GM12864 (cell line): ENCODE measurements at regions not wholly inside any gene's neighbourhood (a gene's known extent, or its start where the extent isn't known, plus 50 kb on each side); places are given as distances from the start of the nearest gene placed in this dataset.

ENCODE experiments used
- DNase-seq: peaks from one replicate; pipeline ENCODE4 v3.0.0-alpha.2; 2011; ENCODE audit warnings: low read depth
- H3K4me3 ChIP-seq: 2 replicates; pipeline ENCODE4 v1.5.1; 2011; ENCODE audit warnings: mild to moderate bottlenecking, low read depth, low read length, control low read depth
- CTCF ChIP-seq: IDR thresholded peaks from 2 replicates; pipeline ENCODE4 v1.5.1; 2011; ENCODE audit warnings: low read depth, mild to moderate bottlenecking, moderate library complexity, low read length, control low read depth, inconsistent platforms; ENCODE audit errors: missing control alignments

GRCh38 chr2:17181051-17181752 is 337.0 kb downstream of the RAD51AP2 start:
- DNase-seq, result no peak
- no peak for TF ChIP-seq CTCF
- H3K4me3 ChIP-seq, result no peak overlapping the region

GRCh38 chr2:17179145-17179808 is 339.0 kb downstream of the RAD51AP2 start:
- no peak for DNase-seq
- no peak for TF ChIP-seq CTCF
- no peak overlapping the region for H3K4me3 ChIP-seq

- no peak for TF ChIP-seq CTCF
- H3K4me3 ChIP-seq, result no peak overlapping the region
- DNase-seq, result no peak
These were observed 341.2 kb downstream of the RAD51AP2 start for GRCh38 chr2:17177088-17177487.

- no peak for DNase-seq
- no peak overlapping the region for H3K4me3 ChIP-seq
- peak; percentile 79 for TF ChIP-seq CTCF
These were observed 346.7 kb downstream of the RAD51AP2 start for GRCh38 chr2:17171446-17172049.

GRCh38 chr2:17166506-17166905 is 351.7 kb downstream of the RAD51AP2 start:
- no peak for TF ChIP-seq CTCF
- no peak for DNase-seq
- H3K4me3 ChIP-seq, result no peak overlapping the region

GRCh38 chr2:17164550-17164949 is 353.7 kb downstream of the RAD51AP2 start:
- H3K4me3 ChIP-seq, result no peak overlapping the region
- no peak for DNase-seq
- TF ChIP-seq CTCF, result no peak
